Lung (tissue), 11 donors: ENCODE measurements at regions not wholly inside any gene's neighbourhood (a gene's known extent, or its start where the extent isn't known, plus 50 kb on each side); places are given as distances from the start of the nearest gene placed in this dataset.

ENCODE experiments used
- ATAC-seq: fragments of 200-7000 bp; cut with Tn5 transposase; one replicate; pipeline ENCODE4 v1.9.1; 2020; ENCODE audit warnings: moderate number of reproducible peaks; ENCODE audit not compliant: insufficient read depth, low FRiP score
- DNase-seq, 3 donors: peaks; one replicate each; pipeline ENCODE4 v3.0.0-alpha.2; 2013 to 2017
- H3K27ac ChIP-seq, 2 donors: one replicate each; pipeline ENCODE4 v1.5.1; 2013; ENCODE audit warnings: mild to moderate bottlenecking in 2 of 2, moderate library complexity in 2 of 2, control low read depth in 1 of 2, inconsistent platforms in 1 of 2, low read depth in 1 of 2, low read length in 1 of 2
- H3K27me3 ChIP-seq, 3 donors: one replicate each; pipeline ENCODE4 v1.5.1; 2013; ENCODE audit warnings: low read length in 2 of 3; ENCODE audit not compliant: control insufficient read depth in 3 of 3, insufficient read depth in 3 of 3
- H3K36me3 ChIP-seq, 4 donors: one replicate each; pipeline ENCODE4 v1.5.1; 2013; ENCODE audit warnings: low read length in 4 of 4, mild to moderate bottlenecking in 1 of 4, moderate library complexity in 1 of 4; ENCODE audit not compliant: control insufficient read depth in 4 of 4, insufficient read depth in 4 of 4
- H3K4me1 ChIP-seq, 5 donors: one replicate each; pipeline ENCODE4 v1.5.1; 2013; ENCODE audit warnings: low read length in 5 of 5, mild to moderate bottlenecking in 2 of 5, moderate library complexity in 1 of 5; ENCODE audit not compliant: control insufficient read depth in 5 of 5, insufficient read depth in 5 of 5
- H3K4me3 ChIP-seq: one replicate; pipeline ENCODE4 v1.5.1; 2013; ENCODE audit warnings: mild to moderate bottlenecking, control low read depth, moderate library complexity
- H3K9ac ChIP-seq, 2 donors: one replicate each; pipeline ENCODE4 v1.5.1; 2013; ENCODE audit warnings: low read length in 2 of 2, control low read depth in 1 of 2; ENCODE audit not compliant: insufficient read depth in 1 of 2
- H3K9me3 ChIP-seq, 4 donors: one replicate each; pipeline ENCODE4 v1.5.1; 2013; ENCODE audit warnings: low read length in 3 of 4, mild to moderate bottlenecking in 1 of 4, moderate library complexity in 1 of 4; ENCODE audit not compliant: control insufficient read depth in 4 of 4, insufficient read depth in 3 of 4
- WGBS, 2 donors: extraction: QIAGEN DNeasy Blood & Tissue Kit; methylation state at CpG; one replicate each; pipeline ENCODE4 v1.1.7; 2013; 5-methylcytosine and 5-hydroxymethylcytosine counted together
- TF ChIP-seq, protein P1 (sequence below): IDR thresholded peaks from 2 replicates; pipeline ENCODE4 v1.5.1; 2012; ENCODE audit warnings: mild to moderate bottlenecking; ENCODE audit errors: control extremely low read depth, extremely low read depth
- donor health status: control.
- donor health status: control.
- donor health status: Bipolar disorder and iron deficiency.
- donor health status: healthy.
- donor health status: DM: yes; HTN: yes; CAD: no.

DNA sequence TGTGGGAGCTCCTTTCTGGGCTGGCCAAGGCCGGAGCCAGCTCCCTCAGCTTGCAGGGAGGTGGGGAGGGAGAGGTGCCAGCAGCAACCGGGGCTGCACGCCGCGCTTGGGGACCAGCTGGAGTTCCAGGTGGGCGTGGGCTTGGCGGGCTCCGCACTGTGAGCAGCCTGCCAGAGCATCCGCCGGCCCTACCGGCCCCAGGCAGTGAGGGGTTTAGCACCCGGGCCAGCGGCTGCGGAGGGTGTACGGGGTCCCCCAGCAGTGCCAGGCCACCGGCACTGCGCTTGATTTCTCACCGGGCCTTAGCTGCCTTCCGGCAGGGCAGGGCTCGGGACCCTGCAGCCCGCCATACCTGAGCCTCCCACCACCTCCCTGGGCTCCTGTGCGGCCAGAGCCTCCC, 651.0 kb upstream of the ARPP21 start:
- no peak overlapping the region for H3K4me3 ChIP-seq
- no peaks in the 10 kb centered on the region for H3K27me3 ChIP-seq
- no peak for DNase-seq
- no peak overlapping the region for H3K9ac ChIP-seq
- no peak for ATAC-seq
- no peaks in the 10 kb centered on the region for H3K9me3 ChIP-seq
- TF ChIP-seq, protein P1, sequence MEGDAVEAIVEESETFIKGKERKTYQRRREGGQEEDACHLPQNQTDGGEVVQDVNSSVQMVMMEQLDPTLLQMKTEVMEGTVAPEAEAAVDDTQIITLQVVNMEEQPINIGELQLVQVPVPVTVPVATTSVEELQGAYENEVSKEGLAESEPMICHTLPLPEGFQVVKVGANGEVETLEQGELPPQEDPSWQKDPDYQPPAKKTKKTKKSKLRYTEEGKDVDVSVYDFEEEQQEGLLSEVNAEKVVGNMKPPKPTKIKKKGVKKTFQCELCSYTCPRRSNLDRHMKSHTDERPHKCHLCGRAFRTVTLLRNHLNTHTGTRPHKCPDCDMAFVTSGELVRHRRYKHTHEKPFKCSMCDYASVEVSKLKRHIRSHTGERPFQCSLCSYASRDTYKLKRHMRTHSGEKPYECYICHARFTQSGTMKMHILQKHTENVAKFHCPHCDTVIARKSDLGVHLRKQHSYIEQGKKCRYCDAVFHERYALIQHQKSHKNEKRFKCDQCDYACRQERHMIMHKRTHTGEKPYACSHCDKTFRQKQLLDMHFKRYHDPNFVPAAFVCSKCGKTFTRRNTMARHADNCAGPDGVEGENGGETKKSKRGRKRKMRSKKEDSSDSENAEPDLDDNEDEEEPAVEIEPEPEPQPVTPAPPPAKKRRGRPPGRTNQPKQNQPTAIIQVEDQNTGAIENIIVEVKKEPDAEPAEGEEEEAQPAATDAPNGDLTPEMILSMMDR = no peak
- H3K4me1 ChIP-seq = peaks cover 0 to 3% (median 0%) of the 10 kb centered on the region in 5 donors
- WGBS, 2 donors = 92 to 94% methylated on average over 22 of the region's 22 CpGs
- no peaks in the 10 kb centered on the region for H3K36me3 ChIP-seq
- no peak overlapping the region for H3K27ac ChIP-seq

DNA sequence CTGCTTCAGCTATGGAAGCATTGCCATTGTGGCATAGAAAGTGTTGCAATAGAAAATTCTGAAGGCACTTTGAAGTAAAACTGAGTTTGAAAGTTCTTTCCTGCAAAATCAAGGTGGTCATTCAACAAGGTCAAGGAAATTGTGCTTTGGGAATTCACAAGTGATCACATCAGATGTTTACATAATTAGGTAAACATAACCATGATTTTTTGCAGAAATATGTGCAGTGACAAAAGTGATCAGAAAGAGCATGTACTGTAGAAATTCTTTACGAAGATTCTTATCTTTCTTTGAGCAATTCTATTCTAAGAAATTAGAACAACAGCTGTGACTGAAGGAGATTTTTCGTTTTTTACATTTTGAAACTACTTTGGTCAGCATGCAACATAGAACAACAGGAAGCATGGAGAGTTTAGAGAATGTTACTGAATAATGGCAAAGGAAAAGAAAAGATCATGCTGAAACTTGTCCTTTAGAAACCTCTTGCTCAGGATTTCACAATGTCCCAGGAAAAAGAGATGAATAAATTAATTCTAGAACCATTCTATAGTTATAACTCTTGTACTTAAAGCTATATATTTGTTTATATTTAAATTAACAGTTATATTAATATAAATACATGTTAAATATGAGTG, 643.4 kb upstream of the ARPP21 start:
- TF ChIP-seq, protein P1 = no peak
- WGBS, 2 donors = 34 to 37% methylated on average over 2 of the region's 2 CpGs
- H3K9ac ChIP-seq = no peak overlapping the region
- no peaks in the 10 kb centered on the region for H3K36me3 ChIP-seq
- H3K4me3 ChIP-seq = no peak overlapping the region
- peaks cover 0 to 4% (median 0%) of the 10 kb centered on the region in 5 donors for H3K4me1 ChIP-seq
- H3K27me3 ChIP-seq = no peaks in the 10 kb centered on the region
- no peak for ATAC-seq
- H3K9me3 ChIP-seq = no peaks in the 10 kb centered on the region
- DNase-seq = peak in 1 of 3 donors; percentile 3
- H3K27ac ChIP-seq = no peak overlapping the region

DNA sequence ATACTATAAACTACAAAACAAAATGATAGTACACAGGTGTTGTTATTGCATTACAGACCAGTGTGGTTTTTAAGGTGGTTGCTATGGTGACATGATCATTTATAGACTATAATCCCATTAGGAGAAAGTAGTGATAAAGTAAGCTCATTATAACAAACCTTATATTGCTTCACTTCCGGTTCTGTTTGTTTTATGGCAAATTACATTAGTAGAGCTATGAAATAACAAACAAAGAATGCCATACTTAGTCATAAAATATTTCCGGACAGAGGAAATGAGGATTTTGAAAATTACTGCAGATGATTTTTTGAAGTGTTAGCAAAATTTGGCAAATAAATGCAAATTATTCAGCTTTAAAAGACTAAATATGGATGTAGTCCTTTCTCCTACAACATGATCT, 640.4 kb upstream of the ARPP21 start:
- no peak overlapping the region for H3K4me3 ChIP-seq
- TF ChIP-seq, protein P1 = no peak
- H3K9ac ChIP-seq = no peak overlapping the region
- ATAC-seq (no peak), DNase-seq (no peak)
- H3K27ac ChIP-seq = no peak overlapping the region
- H3K27me3 ChIP-seq = no peaks in the 10 kb centered on the region
- no peaks in the 10 kb centered on the region for H3K36me3 ChIP-seq
- WGBS, 2 donors = 65 to 78% methylated on average over 2 of the region's 2 CpGs
- no peaks in the 10 kb centered on the region for H3K4me1 ChIP-seq
- H3K9me3 ChIP-seq = no peaks in the 10 kb centered on the region

DNA sequence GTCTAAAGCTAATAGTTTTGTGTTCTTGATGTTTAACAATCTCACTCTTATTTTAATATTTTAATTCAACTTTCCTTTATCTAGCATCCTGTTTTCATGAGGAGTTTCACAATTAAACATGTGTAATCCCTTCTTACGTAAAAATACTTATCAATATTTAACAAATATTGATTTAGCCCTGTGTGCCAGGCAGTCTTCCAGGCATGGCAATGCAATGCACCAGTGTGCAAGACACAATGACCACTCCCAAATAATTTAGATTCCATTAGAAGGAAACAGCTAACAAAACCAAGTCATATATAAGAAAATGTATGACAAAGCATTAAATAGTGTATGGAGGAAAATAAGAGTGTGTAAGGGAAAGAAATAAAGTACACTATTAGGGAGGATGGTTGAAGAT, 627.1 kb upstream of the ARPP21 start:
- H3K27me3 ChIP-seq = no peaks in the 10 kb centered on the region
- DNase-seq = no peak
- WGBS, 2 donors = 55 to 72% methylated on average over 1 of the region's 1 CpG
- H3K36me3 ChIP-seq = no peaks in the 10 kb centered on the region
- no peak for ATAC-seq
- H3K4me3 ChIP-seq = no peak overlapping the region
- H3K27ac ChIP-seq = no peak overlapping the region
- no peaks in the 10 kb centered on the region for H3K4me1 ChIP-seq
- no peaks in the 10 kb centered on the region for H3K9me3 ChIP-seq
- TF ChIP-seq, protein P1 = no peak
- no peak overlapping the region for H3K9ac ChIP-seq
